GM23338 (cell line): ENCODE measurements at regions not wholly inside any gene's neighbourhood (a gene's known extent, or its start where the extent isn't known, plus 50 kb on each side); places are given as distances from the start of the nearest gene placed in this dataset.
A peak's percentile ranks its signal among the peaks of the same experiment; 100 is the strongest.

Experiments
- ATAC-seq: fragments of 200-7000 bp; cut with Tn5 transposase; 3 replicates; pipeline ENCODE4 v1.9.1; 2020
- DNase-seq: peaks from one replicate; pipeline ENCODE4 v3.0.0-alpha.2; 2015; ENCODE audit warnings: low spot score
- H2AFZ ChIP-seq: fragments of 200-600 bp; sonication (generic); 2 replicates; pipeline ENCODE4 v1.8.0; 2016; ENCODE audit warnings: antibody characterized with exemption, mild to moderate bottlenecking, moderate library complexity
- H3F3A ChIP-seq: fragments of 200-600 bp; sonication (generic); replicated peaks from 2 replicates; pipeline ENCODE4 v1.8.0; 2017; ENCODE audit warnings: antibody characterized with exemption, mixed run types, low read depth
- H3K27ac ChIP-seq: fragments of 200-600 bp; sonication (generic); 2 replicates; pipeline ENCODE4 v1.6.1; 2016; ENCODE audit warnings: low read depth
- H3K27me3 ChIP-seq: fragments of 200-600 bp; sonication (generic); 2 replicates; pipeline ENCODE4 v1.8.0; 2016; ENCODE audit warnings: mild to moderate bottlenecking, mixed run types, moderate library complexity; ENCODE audit not compliant: insufficient read depth
- H3K36me3 ChIP-seq: fragments of 200-600 bp; sonication (generic); 2 replicates; pipeline ENCODE4 v1.8.0; 2016; ENCODE audit warnings: mild to moderate bottlenecking; ENCODE audit not compliant: insufficient read depth
- H3K4me1 ChIP-seq: fragments of 200-600 bp; sonication (generic); 2 replicates; pipeline ENCODE4 v1.8.0; 2016; ENCODE audit warnings: mild to moderate bottlenecking, moderate library complexity; ENCODE audit not compliant: insufficient read depth
- H3K4me2 ChIP-seq: fragments of 200-600 bp; sonication (generic); 2 replicates; pipeline ENCODE4 v1.7.1; 2017; ENCODE audit warnings: mixed run types
- H3K4me3 ChIP-seq: fragments of 200-600 bp; sonication (generic); 2 replicates; pipeline ENCODE4 v1.6.1; 2016; ENCODE audit warnings: mixed run types
- H3K79me2 ChIP-seq: fragments of 200-600 bp; sonication (generic); replicated peaks from 2 replicates; pipeline ENCODE4 v1.8.0; 2017; ENCODE audit warnings: mild to moderate bottlenecking; ENCODE audit not compliant: insufficient read depth
- H3K9me2 ChIP-seq: fragments of 200-600 bp; sonication (generic); 2 replicates; pipeline ENCODE4 v1.8.0; 2017; ENCODE audit not compliant: insufficient read depth
- H4K20me1 ChIP-seq: fragments of 200-600 bp; sonication (generic); replicated peaks from 2 replicates; pipeline ENCODE4 v1.8.0; 2017; ENCODE audit warnings: mild to moderate bottlenecking; ENCODE audit not compliant: insufficient read depth
- H3K27ac Mint-ChIP-seq: 2 replicates; pipeline ENCODE4 v1.8.0; 2020; ENCODE audit warnings: inconsistent platforms, mild to moderate bottlenecking, moderate library complexity, mixed read lengths
- H3K27me3 Mint-ChIP-seq: 3 replicates; pipeline ENCODE4 v1.8.0; 2022; ENCODE audit warnings: low read depth, mild to moderate bottlenecking, moderate library complexity, mixed read lengths, inconsistent platforms; ENCODE audit not compliant: insufficient read depth, poor library complexity
- H3K36me3 Mint-ChIP-seq: 3 replicates; pipeline ENCODE4 v1.8.0; 2021; ENCODE audit warnings: low read depth, mild to moderate bottlenecking, inconsistent platforms, moderate library complexity, mixed read lengths
- H3K4me1 Mint-ChIP-seq: 3 replicates; pipeline ENCODE4 v1.8.0; 2020; ENCODE audit warnings: mild to moderate bottlenecking, inconsistent platforms, mixed read lengths
- H3K4me3 Mint-ChIP-seq: 3 replicates; pipeline ENCODE4 v1.8.0; 2021; ENCODE audit warnings: moderate library complexity, mild to moderate bottlenecking, inconsistent platforms, mixed read lengths
- H3K9me3 Mint-ChIP-seq: 3 replicates; pipeline ENCODE4 v1.8.0; 2020; ENCODE audit warnings: moderate library complexity, mild to moderate bottlenecking, inconsistent platforms, mixed read lengths
- CTCF ChIP-seq, 2 experiments: fragments of 200-600 bp in 1 of 2; sonication (generic) in 1 of 2; conservative IDR thresholded peaks; 2 replicates each; pipeline versions ENCODE4 v1.5.1 to v1.6.1; 2016 to 2017; ENCODE audit warnings: antibody characterized with exemption in 2 of 2, low read depth in 2 of 2, mild to moderate bottlenecking in 2 of 2, moderate library complexity in 1 of 2
- EZH2phosphoT487 ChIP-seq: fragments of 200-600 bp; sonication (generic); IDR thresholded peaks from one replicate; pipeline ENCODE4 v1.8.1; 2018; ENCODE audit warnings: antibody characterized with exemption; ENCODE audit not compliant: unreplicated experiment
- POLR2AphosphoS5 ChIP-seq: IDR thresholded peaks from 2 replicates; pipeline ENCODE4 v1.6.1; 2016; ENCODE audit warnings: antibody characterized with exemption, low read depth
- REST ChIP-seq: IDR thresholded peaks from one replicate; pipeline ENCODE4 v1.6.1; 2018; ENCODE audit warnings: antibody characterized with exemption; ENCODE audit not compliant: unreplicated experiment
- STAT1 ChIP-seq: IDR thresholded peaks from one replicate; pipeline ENCODE4 v1.6.1; 2016; ENCODE audit warnings: antibody characterized with exemption; ENCODE audit not compliant: unreplicated experiment
- ZNF331 ChIP-seq: fragments of 250-450 bp; sonication (Bioruptor Pico); IDR thresholded peaks from 2 replicates; pipeline ENCODE4 v1.5.0; 2020; ENCODE audit warnings: low read depth, mild to moderate bottlenecking, moderate library complexity
- ZNF462 ChIP-seq: fragments of 250-450 bp; sonication (Bioruptor Pico); IDR thresholded peaks from 2 replicates; pipeline ENCODE4 v1.5.0; 2020; ENCODE audit warnings: mild to moderate bottlenecking, moderate library complexity

GRCh38 chr18:61616111-61616610 lies 276.6 kb downstream of the RNF152 start:
- no peak for TF ChIP-seq ZNF462 (CRISPR knock-in tag)
- no peak for TF ChIP-seq CTCF (conservative IDR thresholded peaks at IDR 0.05; ENCODE audit: low read depth in 2 of 2)
- no peak for TF ChIP-seq STAT1
- TF ChIP-seq EZH2phosphoT487, result no peak
- no peak for TF ChIP-seq POLR2AphosphoS5
- no peak for TF ChIP-seq ZNF331 (CRISPR knock-in tag)
- no peak for TF ChIP-seq REST
- ATAC-seq (peak; percentile 84), DNase-seq (peak; percentile 63)
- Mint-ChIP-seq H3K4me1 (peaks cover 10% of the 10 kb centered on the region; the same call in 2 of the 3 replicates), H3K9me3 (peaks cover 44% of the 10 kb centered on the region), H3K36me3 (peaks cover 52% of the 10 kb centered on the region), H3K27ac (no peak overlapping the region; the same call in 1 of the 2 replicates), H3K4me3 (no peak overlapping the region), H3K27me3 (peaks cover 2% of the 10 kb centered on the region)
- no peaks in the 10 kb centered on the region for H3F3A ChIP-seq
- peak overlapping the region; percentile 3; the same call in 1 of the 2 replicates for H3K4me2 ChIP-seq
- no peaks in the 10 kb centered on the region for H3K79me2 ChIP-seq
- no peaks in the 10 kb centered on the region for H3K27me3 ChIP-seq
- no peak overlapping the region for H3K4me3 ChIP-seq
- H3K4me1 ChIP-seq, result peaks cover 25% of the 10 kb centered on the region; the same call in 1 of the 2 replicates
- H3K27ac ChIP-seq, result 0 out of 2 replicates have a peak overlapping the region, but pooled peaks have one; percentile 17
- H4K20me1 ChIP-seq, result no peaks in the 10 kb centered on the region
- no peak overlapping the region for H2AFZ ChIP-seq
- peaks cover 6% of the 10 kb centered on the region; the same call in 1 of the 2 replicates for H3K36me3 ChIP-seq
- peaks cover 21% of the 10 kb centered on the region for H3K9me2 ChIP-seq
